SK-N-SH (cell line): ENCODE measurements at regions not wholly inside any gene's neighbourhood (a gene's known extent, or its start where the extent isn't known, plus 50 kb on each side); places are given as distances from the start of the nearest gene placed in this dataset.

ENCODE experiments used
- CTCF ChIA-PET: fragments of 300-600, 350-600 bp; formaldehyde crosslinking; extraction: SDS; loops from one replicate; lab custom pipeline; 2021; lab: Yijun Ruan, JAX
- POLR2A ChIA-PET: fragments of 350-600 bp; sonication (Branson Sonifier 250); formaldehyde crosslinking; extraction: SDS; loops from one replicate; lab custom pipeline; 2020; ENCODE audit warnings: antibody characterized with exemption, inconsistent platforms; lab: Yijun Ruan, JAX
- DNase-seq: peaks from one replicate; pipeline ENCODE4 v3.0.0; 2012
- H2AFZ ChIP-seq: fragments of 200-600 bp; sonication (generic); 2 replicates; pipeline ENCODE4 v1.8.1; 2016; ENCODE audit warnings: antibody characterized with exemption, mild to moderate bottlenecking, low read depth
- H3F3A ChIP-seq: fragments of 200-600 bp; sonication (generic); replicated peaks from 2 replicates; pipeline ENCODE3; 2016; ENCODE audit warnings: antibody characterized with exemption, mild to moderate bottlenecking; ENCODE audit not compliant: insufficient read depth
- H3K27ac ChIP-seq, 2 experiments: fragments of 200-500 bp in 1 of 2; fragments of 200-600 bp in 1 of 2; sonication (Bioruptor generic) in 1 of 2; sonication (generic), shearing (Covaris generic) in 1 of 2; 2 replicates each; pipeline versions ENCODE4 v1.5.1 to v1.6.1; 2014 to 2016; ENCODE audit warnings: low read depth in 2 of 2, inconsistent platforms in 1 of 2, low read length in 1 of 2, mild to moderate bottlenecking in 1 of 2, mixed read lengths in 1 of 2
- H3K27me3 ChIP-seq: fragments of 200-600 bp; sonication (generic), shearing (Covaris generic); 2 replicates; pipeline ENCODE4 v1.6.1; 2016; ENCODE audit warnings: mixed run types; ENCODE audit not compliant: insufficient read depth
- H3K36me3 ChIP-seq, 2 experiments: fragments of 200-500 bp in 1 of 2; fragments of 200-600 bp in 1 of 2; sonication (Bioruptor generic) in 1 of 2; sonication (generic) in 1 of 2; replicated peaks in 1 of 2; 2 replicates each; pipeline versions ENCODE3 to v1.5.1; 2014 to 2016; ENCODE audit warnings: low read length in 1 of 2, mild to moderate bottlenecking in 1 of 2; ENCODE audit not compliant: insufficient read depth in 2 of 2, control insufficient read depth in 1 of 2
- H3K4me1 ChIP-seq, 2 experiments: fragments of 200-500 bp in 1 of 2; fragments of 200-600 bp in 1 of 2; sonication (Bioruptor generic) in 1 of 2; sonication (generic), shearing (Covaris generic) in 1 of 2; 2 replicates each; pipeline versions ENCODE4 v1.5.1 to v1.6.1; 2014 to 2016; ENCODE audit warnings: low read depth in 1 of 2, low read length in 1 of 2, mixed run types in 1 of 2; ENCODE audit not compliant: insufficient read depth in 2 of 2, control insufficient read depth in 1 of 2
- H3K4me2 ChIP-seq: fragments of 200-600 bp; sonication (generic), shearing (Covaris generic); 2 replicates; pipeline ENCODE4 v1.6.1; 2017; ENCODE audit warnings: mixed run types
- H3K4me3 ChIP-seq, 2 experiments: fragments of 200-500 bp in 1 of 2; fragments of 200-600 bp in 1 of 2; sonication (Bioruptor generic) in 1 of 2; sonication (generic), shearing (Covaris generic) in 1 of 2; 2 replicates each; pipeline versions ENCODE4 v1.5.1 to v1.8.1; 2014 to 2016; ENCODE audit warnings: low read depth in 2 of 2, inconsistent platforms in 1 of 2, low read length in 1 of 2, mild to moderate bottlenecking in 1 of 2, mixed read lengths in 1 of 2, moderate library complexity in 1 of 2
- H3K79me2 ChIP-seq: fragments of 200-600 bp; sonication (generic); 2 replicates; pipeline ENCODE4 v1.8.1; 2017; ENCODE audit warnings: mild to moderate bottlenecking; ENCODE audit not compliant: insufficient read depth
- H3K9ac ChIP-seq: fragments of 200-600 bp; sonication (generic); 2 replicates; pipeline ENCODE4 v1.6.1; 2017; ENCODE audit warnings: mixed run types
- H3K9me2 ChIP-seq: fragments of 200-600 bp; sonication (generic); 2 replicates; pipeline ENCODE4 v1.6.1; 2017; ENCODE audit warnings: mixed run types
- H3K9me3 ChIP-seq: fragments of 200-600 bp; sonication (generic); 2 replicates; pipeline ENCODE4 v1.6.1; 2017; ENCODE audit warnings: mixed run types, mild to moderate bottlenecking, moderate library complexity
- H4K20me1 ChIP-seq: fragments of 200-600 bp; sonication (generic); 2 replicates; pipeline ENCODE4 v1.6.1; 2017; ENCODE audit warnings: mild to moderate bottlenecking, mixed run types; ENCODE audit not compliant: insufficient read depth
- CTCF ChIP-seq: fragments of 200-600 bp; sonication (generic); IDR thresholded peaks from 2 replicates; pipeline ENCODE4 v1.6.1; 2017; ENCODE audit warnings: antibody characterized with exemption, mild to moderate bottlenecking, moderate library complexity
- ELF1 ChIP-seq: IDR thresholded peaks from 2 replicates; pipeline ENCODE4 v1.4.0; 2012
- FOSL2 ChIP-seq: IDR thresholded peaks from 2 replicates; pipeline ENCODE4 v1.4.0; 2012; ENCODE audit warnings: low read depth, mild to moderate bottlenecking, moderate library complexity, borderline replicate concordance
- FOXJ3 ChIP-seq: sonication (generic); formaldehyde crosslinking; IDR thresholded peaks from 2 replicates; pipeline ENCODE4 v1.5.1; 2020; ENCODE audit warnings: mild to moderate bottlenecking, missing genetic modification reagents
- FOXM1 ChIP-seq: IDR thresholded peaks from 2 replicates; pipeline ENCODE4 v1.4.0; 2012; ENCODE audit warnings: low read depth, mild to moderate bottlenecking
- IRF3 ChIP-seq: fragments of 150-350 bp; IDR thresholded peaks from 2 replicates; pipeline ENCODE4 v1.6.1; 2016; ENCODE audit warnings: mild to moderate bottlenecking, low read depth, low read length
- JUND ChIP-seq: IDR thresholded peaks from 2 replicates; pipeline ENCODE4 v1.4.0; 2012
- MAX ChIP-seq: IDR thresholded peaks from 2 replicates; pipeline ENCODE4 v1.4.0; 2012; ENCODE audit warnings: low read depth
- MXI1 ChIP-seq: IDR thresholded peaks from 2 replicates; pipeline ENCODE4 v1.6.1; 2012; ENCODE audit warnings: mild to moderate bottlenecking, low read depth, low read length, improper control_type of control experiment
- POLR2AphosphoS5 ChIP-seq: IDR thresholded peaks from 2 replicates; pipeline ENCODE4 v1.6.1; 2012; ENCODE audit warnings: low read depth, low read length
- RAD21 ChIP-seq: IDR thresholded peaks from 2 replicates; pipeline ENCODE4 v1.6.1; 2012; ENCODE audit warnings: mild to moderate bottlenecking, low read length
- SIN3A ChIP-seq: IDR thresholded peaks from 2 replicates; pipeline ENCODE4 v1.6.1; 2012; ENCODE audit warnings: low read depth, mild to moderate bottlenecking, low read length, moderate library complexity, borderline replicate concordance
- TAF1 ChIP-seq: IDR thresholded peaks from 2 replicates; pipeline ENCODE4 v1.6.1; 2012; ENCODE audit warnings: low read depth, mild to moderate bottlenecking, low read length, moderate library complexity, borderline replicate concordance
- TCF12 ChIP-seq: IDR thresholded peaks from 2 replicates; pipeline ENCODE4 v1.4.0; 2012
- USF1 ChIP-seq: IDR thresholded peaks from 2 replicates; pipeline ENCODE4 v1.4.0; 2012; ENCODE audit warnings: low read depth, borderline replicate concordance
- USF2 ChIP-seq: fragments of 150-350 bp; IDR thresholded peaks from 2 replicates; pipeline ENCODE4 v1.6.1; 2017; ENCODE audit warnings: antibody characterized with exemption, low read length, low read depth, borderline replicate concordance
- ZBTB33 ChIP-seq: IDR thresholded peaks from 2 replicates; pipeline ENCODE4 v1.4.0; 2012; ENCODE audit warnings: low read depth, borderline replicate concordance
- WGBS: methylation state at CpG from one replicate; pipeline ENCODE4 v1.1.6; 2017; ENCODE audit warnings: low lambda C conversion rate; 5-methylcytosine and 5-hydroxymethylcytosine counted together

GRCh38 chr5:2143646-2144353 is 261.1 kb upstream of the IRX4 start (continued):
- TF ChIP-seq CTCF: no peak

GRCh38 chr5:2143088-2143487 is 260.4 kb upstream of the IRX4 start:
- Histone ChIP-seq H3K9me3 (no peaks in the 10 kb centered on the region), H4K20me1 (no peaks in the 10 kb centered on the region), H2AFZ (no peak overlapping the region), H3K27me3 (peaks cover 53% of the 10 kb centered on the region), H3K27ac (no peak overlapping the region), H3K9ac (no peak overlapping the region), H3K79me2 (no peaks in the 10 kb centered on the region), H3K4me2 (no peak overlapping the region), H3F3A (no peaks in the 10 kb centered on the region), H3K9me2 (no peaks in the 10 kb centered on the region), H3K4me3 (no peak overlapping the region), H3K4me1 (no peaks in the 10 kb centered on the region), H3K36me3 (no peaks in the 10 kb centered on the region)
- no peak for DNase-seq
- ChIA-PET CTCF (no interaction called here), POLR2A (no interaction called here)
- TF ChIP-seq FOXM1: no peak
- no peak for TF ChIP-seq MXI1
- TF ChIP-seq USF2: no peak
- TF ChIP-seq SIN3A: no peak
- no peak for TF ChIP-seq FOSL2
- no peak for TF ChIP-seq MAX
- TF ChIP-seq TAF1: no peak
- no peak for TF ChIP-seq POLR2AphosphoS5
- TF ChIP-seq USF1: no peak
- no peak for TF ChIP-seq IRF3
- TF ChIP-seq ZBTB33: no peak
- no peak for TF ChIP-seq RAD21
- TF ChIP-seq FOXJ3 (CRISPR knock-in tag): no peak
- TF ChIP-seq ELF1: no peak
- no peak for TF ChIP-seq JUND
- no peak for TF ChIP-seq TCF12
- 14% methylated on average over 11 of the region's 11 CpGs for WGBS
